ENCODE measurements at regions not wholly inside any gene's neighbourhood (a gene's known extent, or its start where the extent isn't known, plus 50 kb on each side); places are given as distances from the start of the nearest gene placed in this dataset.

GRCh38 chr9:81227507-81228245 lies 461.7 kb downstream of the TLE1 start:
- TF ChIP-seq CTCF (IDR thresholded peaks at IDR 0.05; ENCODE audit: insufficient read depth, low read length, poor library complexity, severe bottlenecking), result no peak
- H3K27me3 ChIP-seq (ENCODE audit: control insufficient read depth, insufficient read depth, low read length), result no peaks in the 10 kb centered on the region
- no peaks in the 10 kb centered on the region for H3K36me3 ChIP-seq (ENCODE audit: control insufficient read depth, insufficient read depth, low read length)
- DNase-seq (ENCODE audit: low read depth), result no peak
- no peak overlapping the region for H3K4me3 ChIP-seq (ENCODE audit: low read depth, low read length)

- DNase-seq (ENCODE audit: low read depth), result no peak
- no peaks in the 10 kb centered on the region for H3K27me3 ChIP-seq (ENCODE audit: control insufficient read depth, insufficient read depth, low read length)
- TF ChIP-seq CTCF (IDR thresholded peaks at IDR 0.05; ENCODE audit: insufficient read depth, low read length, poor library complexity, severe bottlenecking), result no peak
- H3K36me3 ChIP-seq (ENCODE audit: control insufficient read depth, insufficient read depth, low read length), result no peaks in the 10 kb centered on the region
- H3K4me3 ChIP-seq (ENCODE audit: low read depth, low read length), result no peak overlapping the region
Measured at GRCh38 chr9:81225596-81225995, 463.8 kb downstream of the TLE1 start.

GRCh38 chr9:81224166-81225081 lies 464.9 kb downstream of the TLE1 start:
- TF ChIP-seq CTCF (IDR thresholded peaks at IDR 0.05; ENCODE audit: insufficient read depth, low read length, poor library complexity, severe bottlenecking), result no peak
- Histone ChIP-seq H3K27me3 (ENCODE audit: control insufficient read depth, insufficient read depth, low read length) (no peaks in the 10 kb centered on the region), H3K4me3 (ENCODE audit: low read depth, low read length) (no peak overlapping the region), H3K36me3 (ENCODE audit: control insufficient read depth, insufficient read depth, low read length) (no peaks in the 10 kb centered on the region)
- DNase-seq (ENCODE audit: low read depth), result no peak

GRCh38 chr9:81214975-81215374 lies 474.4 kb downstream of the TLE1 start:
- Histone ChIP-seq H3K27me3 (ENCODE audit: control insufficient read depth, insufficient read depth, low read length) (no peaks in the 10 kb centered on the region), H3K4me3 (ENCODE audit: low read depth, low read length) (no peak overlapping the region), H3K36me3 (ENCODE audit: control insufficient read depth, insufficient read depth, low read length) (no peaks in the 10 kb centered on the region)
- no peak for DNase-seq (ENCODE audit: low read depth)
- TF ChIP-seq CTCF (IDR thresholded peaks at IDR 0.05; ENCODE audit: insufficient read depth, low read length, poor library complexity, severe bottlenecking), result no peak

GRCh38 chr9:81213456-81213855 lies 475.9 kb downstream of the TLE1 start:
- TF ChIP-seq CTCF (IDR thresholded peaks at IDR 0.05; ENCODE audit: insufficient read depth, low read length, poor library complexity, severe bottlenecking), result no peak

More at GRCh38 chr9:81213456-81213855, 475.9 kb downstream of the TLE1 start:
- Histone ChIP-seq H3K4me3 (ENCODE audit: low read depth, low read length) (no peak overlapping the region), H3K27me3 (ENCODE audit: control insufficient read depth, insufficient read depth, low read length) (no peaks in the 10 kb centered on the region), H3K36me3 (ENCODE audit: control insufficient read depth, insufficient read depth, low read length) (no peaks in the 10 kb centered on the region)
- no peak for DNase-seq (ENCODE audit: low read depth)

All from kidney epithelial cell (primary cell).